Sigmoid colon (tissue), 6 donors: ENCODE measurements at regions not wholly inside any gene's neighbourhood (a gene's known extent, or its start where the extent isn't known, plus 50 kb on each side); places are given as distances from the start of the nearest gene placed in this dataset.

Experiments used
- DNase-seq: peaks from one replicate; pipeline ENCODE4 v3.0.0-alpha.2; 2019
- H3K27ac ChIP-seq, 4 donors: fragments of 200-600 bp; sonication (generic); one replicate each; pipeline ENCODE4 v1.5.1; 2016 to 2019; ENCODE audit warnings: mild to moderate bottlenecking in 1 of 4
- H3K27me3 ChIP-seq, 3 donors: fragments of 200-600 bp; sonication (generic); one replicate each; pipeline ENCODE4 v1.5.1; 2019; ENCODE audit warnings: mild to moderate bottlenecking in 1 of 3
- H3K36me3 ChIP-seq, 4 donors: fragments of 200-600 bp; sonication (generic); one replicate each; pipeline ENCODE4 v1.5.1; 2016 to 2019
- H3K4me1 ChIP-seq, 4 donors: fragments of 200-600 bp; sonication (generic); one replicate each; pipeline ENCODE4 v1.5.1; 2017 to 2019
- H3K4me3 ChIP-seq, 4 donors: fragments of 200-600 bp; sonication (generic); one replicate each; pipeline ENCODE4 v1.5.1; 2017 to 2019; ENCODE audit warnings: mild to moderate bottlenecking in 2 of 4, moderate library complexity in 1 of 4
- H3K9me3 ChIP-seq, 4 donors: fragments of 200-600 bp in 3 of 4; sonication (generic) in 3 of 4; one replicate each; pipeline versions ENCODE4 v1.5.1 to v1.6.1; 2013 to 2019
- CTCF ChIP-seq, 4 experiments: fragments of 450-650 bp in 3 of 4; fragments of 200-600 bp in 1 of 4; IDR thresholded peaks; one replicate each; pipeline ENCODE4 v1.5.1; 2016 to 2019; ENCODE audit warnings: antibody characterized with exemption in 4 of 4, mild to moderate bottlenecking in 3 of 4, moderate library complexity in 2 of 4
- EP300 ChIP-seq, 4 donors: sonication (generic); formaldehyde crosslinking; IDR thresholded peaks; one replicate each; pipeline ENCODE4 v1.6.1; 2017; ENCODE audit warnings: antibody characterized with exemption in 4 of 4
- POLR2A ChIP-seq, 2 donors: fragments of 450-650 bp; IDR thresholded peaks; one replicate each; pipeline ENCODE4 v1.6.1; 2016; ENCODE audit warnings: antibody characterized with exemption in 2 of 2, mild to moderate bottlenecking in 2 of 2, moderate library complexity in 2 of 2
- POLR2AphosphoS5 ChIP-seq, 4 donors: sonication (generic); formaldehyde crosslinking; IDR thresholded peaks; one replicate each; pipeline ENCODE4 v1.6.1; 2017; ENCODE audit warnings: antibody characterized with exemption in 4 of 4
- WGBS, 2 donors: extraction: QIAGEN DNeasy Blood & Tissue Kit; methylation state at CpG; one replicate each; pipeline ENCODE4 v1.1.7; 2013; 5-methylcytosine and 5-hydroxymethylcytosine counted together
- intact Hi-C: fragments of 100-400 bp; cut with DNase I; formaldehyde crosslinking; loops from one replicate; pipeline ENCODE4 v1.15.1; 2023
- donor health status: healthy with polysubstance abuse.
- donor health status: healthy.

GRCh38 chr11:28535677-28536076 is 427.5 kb downstream of the METTL15 start:
- Histone ChIP-seq H3K36me3 (no peaks in the 10 kb centered on the region), H3K4me3 (no peak overlapping the region), H3K27ac (no peak overlapping the region), H3K4me1 (no peaks in the 10 kb centered on the region), H3K9me3 (no peaks in the 10 kb centered on the region), H3K27me3 (no peaks in the 10 kb centered on the region)
- intact Hi-C loops = no loop called here
- DNase-seq = no peak
- TF ChIP-seq POLR2AphosphoS5 (IDR thresholded peaks at IDR 0.05) (no peak), POLR2A (IDR thresholded peaks at IDR 0.05) (no peak), EP300 (IDR thresholded peaks at IDR 0.05) (no peak), CTCF (IDR thresholded peaks at IDR 0.05) (no peak)
- WGBS, 2 donors = 70 to 73% methylated on average over 2 of the region's 2 CpGs

GRCh38 chr11:28529540-28530410 is 421.6 kb downstream of the METTL15 start:
- peaks cover 0 to 11% (median 0%) of the 10 kb centered on the region in 4 donors for H3K9me3 ChIP-seq
- H3K27me3 ChIP-seq = no peaks in the 10 kb centered on the region
- WGBS, 2 donors = 46 to 51% methylated on average over 3 of the region's 3 CpGs
- TF ChIP-seq POLR2AphosphoS5 (IDR thresholded peaks at IDR 0.05) (no peak), CTCF (IDR thresholded peaks at IDR 0.05) (no peak), EP300 (IDR thresholded peaks at IDR 0.05) (no peak)
- H3K4me1 ChIP-seq = no peaks in the 10 kb centered on the region
- no peak overlapping the region for H3K4me3 ChIP-seq
- intact Hi-C loops = no loop called here
- DNase-seq = no peak
- no peaks in the 10 kb centered on the region for H3K36me3 ChIP-seq
- no peak overlapping the region for H3K27ac ChIP-seq

- no peak overlapping the region for H3K27ac ChIP-seq
- H3K4me1 ChIP-seq = no peaks in the 10 kb centered on the region
- TF ChIP-seq POLR2A (IDR thresholded peaks at IDR 0.05) = no peak
- TF ChIP-seq EP300 (IDR thresholded peaks at IDR 0.05) = no peak
- no peak for TF ChIP-seq POLR2AphosphoS5 (IDR thresholded peaks at IDR 0.05)
- TF ChIP-seq CTCF (IDR thresholded peaks at IDR 0.05) = no peak
- no peak for DNase-seq
- peaks cover 0 to 11% (median 0%) of the 10 kb centered on the region in 4 donors for H3K9me3 ChIP-seq
- H3K4me3 ChIP-seq = no peak overlapping the region
- intact Hi-C loops = no loop called here
- no peaks in the 10 kb centered on the region for H3K36me3 ChIP-seq
- WGBS, 2 donors = 81 to 89% methylated on average over 3 of the region's 3 CpGs
- no peaks in the 10 kb centered on the region for H3K27me3 ChIP-seq
These were observed 420.9 kb downstream of the METTL15 start for GRCh38 chr11:28529046-28529445.

- DNase-seq = no peak
These were observed 420.0 kb downstream of the METTL15 start for GRCh38 chr11:28528217-28528616.

More at GRCh38 chr11:28528217-28528616, 420.0 kb downstream of the METTL15 start:
- Histone ChIP-seq H3K9me3 (peaks cover 0 to 11% (median 0%) of the 10 kb centered on the region in 4 donors), H3K27ac (no peak overlapping the region), H3K27me3 (no peaks in the 10 kb centered on the region), H3K4me1 (no peaks in the 10 kb centered on the region), H3K4me3 (no peak overlapping the region), H3K36me3 (no peaks in the 10 kb centered on the region)
- intact Hi-C loops = no loop called here
- TF ChIP-seq POLR2AphosphoS5 (IDR thresholded peaks at IDR 0.05) (no peak), EP300 (IDR thresholded peaks at IDR 0.05) (no peak), POLR2A (IDR thresholded peaks at IDR 0.05) (no peak), CTCF (IDR thresholded peaks at IDR 0.05) (no peak)
- 65 to 71% methylated on average over 4 of the region's 4 CpGs for WGBS, 2 donors
